MM.1S (cell line): ENCODE measurements at regions not wholly inside any gene's neighbourhood (a gene's known extent, or its start where the extent isn't known, plus 50 kb on each side); places are given as distances from the start of the nearest gene placed in this dataset.

ENCODE experiments used
- DNase-seq: peaks from one replicate; pipeline ENCODE4 v3.0.0-alpha.2; 2015
- H2AFZ ChIP-seq: fragments of 300-600 bp; sonication (generic); 2 replicates; pipeline ENCODE4 v1.6.0; 2016; ENCODE audit warnings: antibody characterized with exemption, low read length
- H3F3A ChIP-seq: fragments of 300-600 bp; sonication (generic); 2 replicates; pipeline ENCODE4 v1.6.1; 2016; ENCODE audit warnings: mild to moderate bottlenecking, antibody characterized with exemption, low read length, moderate library complexity, mixed read lengths; ENCODE audit not compliant: insufficient read depth
- H3K27ac ChIP-seq: fragments of 300-600 bp; sonication (generic); 2 replicates; pipeline ENCODE4 v1.5.1; 2016; ENCODE audit warnings: mild to moderate bottlenecking, low read length
- H3K27me3 ChIP-seq: fragments of 300-600 bp; sonication (generic); replicated peaks from 2 replicates; pipeline ENCODE4 v1.6.0; 2016; ENCODE audit warnings: low read length; ENCODE audit not compliant: insufficient read depth
- H3K36me3 ChIP-seq: fragments of 300-600 bp; sonication (generic); replicated peaks from 2 replicates; pipeline ENCODE4 v1.6.1; 2016; ENCODE audit warnings: mild to moderate bottlenecking, low read length, mixed read lengths; ENCODE audit not compliant: insufficient read depth
- H3K4me1 ChIP-seq: fragments of 300-600 bp; sonication (generic); 2 replicates; pipeline ENCODE4 v1.6.1; 2016; ENCODE audit warnings: low read length, mixed read lengths
- H3K4me2 ChIP-seq: fragments of 300-600 bp; sonication (generic); 2 replicates; pipeline ENCODE4 v1.6.0; 2016; ENCODE audit warnings: low read depth, low read length
- H3K4me3 ChIP-seq: fragments of 300-600 bp; sonication (generic); 2 replicates; pipeline ENCODE4 v1.5.1; 2016; ENCODE audit warnings: low read length, mixed read lengths
- H3K79me2 ChIP-seq: fragments of 300-600 bp; sonication (generic); 2 replicates; pipeline ENCODE4 v1.6.1; 2016; ENCODE audit warnings: mixed run types, low read length, mixed read lengths
- H3K9ac ChIP-seq: fragments of 300-600 bp; sonication (generic); 2 replicates; pipeline ENCODE4 v1.6.1; 2016; ENCODE audit warnings: low read length, mixed read lengths
- H3K9me2 ChIP-seq: fragments of 300-600 bp; sonication (generic); replicated peaks from 2 replicates; pipeline ENCODE4 v1.6.1; 2016; ENCODE audit warnings: mild to moderate bottlenecking, low read length, mixed read lengths; ENCODE audit not compliant: insufficient read depth
- H3K9me3 ChIP-seq: fragments of 300-600 bp; sonication (generic); replicated peaks from 2 replicates; pipeline ENCODE4 v1.6.1; 2016; ENCODE audit warnings: mild to moderate bottlenecking, low read length, mixed read lengths; ENCODE audit not compliant: insufficient read depth
- H4K20me1 ChIP-seq: fragments of 300-600 bp; sonication (generic); 2 replicates; pipeline ENCODE4 v1.6.1; 2016; ENCODE audit warnings: mild to moderate bottlenecking, low read length, moderate library complexity, mixed read lengths; ENCODE audit not compliant: insufficient read depth
- CTCF ChIP-seq: fragments of 300-600 bp; sonication (generic); IDR thresholded peaks from 2 replicates; pipeline ENCODE4 v1.5.1; 2016; ENCODE audit warnings: antibody characterized with exemption, low read length, mixed read lengths
- EZH2 ChIP-seq: fragments of 300-600 bp; sonication (generic); optimal IDR thresholded peaks from 2 replicates; pipeline ENCODE3; 2017; ENCODE audit warnings: low read depth, mild to moderate bottlenecking, antibody characterized with exemption, low read length, mixed read lengths
- EZH2phosphoT487 ChIP-seq: fragments of 300-600 bp; sonication (generic); IDR thresholded peaks from 2 replicates; pipeline ENCODE4 v1.6.1; 2018; ENCODE audit warnings: antibody characterized with exemption, low read length

DNA sequence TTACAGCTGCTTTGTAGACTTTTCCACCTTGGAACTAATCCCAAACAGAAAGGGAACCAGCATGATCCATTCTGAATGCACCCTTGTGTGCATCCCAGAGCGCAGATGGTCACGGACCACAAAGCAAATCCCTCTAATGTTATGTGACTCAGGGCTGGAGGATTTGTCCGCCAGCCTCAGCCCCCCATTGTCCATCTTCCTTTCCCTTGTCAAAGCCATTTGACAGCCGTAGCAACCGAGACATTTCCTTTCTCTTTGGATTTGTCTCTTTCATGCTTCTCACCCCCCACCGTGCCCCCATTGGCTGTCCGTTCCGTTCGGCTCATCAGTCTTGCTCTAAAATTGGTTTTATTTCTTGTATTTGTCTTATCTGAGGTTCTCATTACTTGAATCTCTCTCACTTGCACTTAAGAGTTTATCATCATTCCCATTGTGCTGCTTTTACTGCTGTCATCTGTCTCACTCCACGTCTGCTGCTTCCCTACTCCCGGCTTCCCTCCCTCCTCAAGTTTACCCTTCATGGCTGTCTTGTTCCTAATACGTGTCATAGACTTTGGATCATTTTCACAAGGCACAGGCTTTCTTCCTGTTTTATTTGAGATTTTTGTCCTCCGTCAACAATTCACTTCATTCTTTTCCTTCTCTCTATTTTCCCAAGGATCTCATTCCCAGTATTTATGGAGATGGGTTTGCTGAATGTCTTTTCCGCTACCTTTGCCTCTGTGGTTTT lies 163.4 kb upstream of the ERCC4 start:
- DNase-seq = no peak

GRCh38 chr16:13766334-13766733 lies 153.6 kb upstream of the ERCC4 start:
- Histone ChIP-seq H3K4me1 (no peaks in the 10 kb centered on the region), H3K4me2 (no peak overlapping the region), H3K79me2 (no peaks in the 10 kb centered on the region), H3K27me3 (no peaks in the 10 kb centered on the region), H3K4me3 (no peak overlapping the region), H3K9ac (no peak overlapping the region), H3K9me2 (no peaks in the 10 kb centered on the region), H3K36me3 (no peaks in the 10 kb centered on the region), H4K20me1 (no peaks in the 10 kb centered on the region), H3F3A (no peaks in the 10 kb centered on the region), H3K9me3 (no peaks in the 10 kb centered on the region), H3K27ac (no peak overlapping the region), H2AFZ (no peak overlapping the region)
- no peak for TF ChIP-seq CTCF
- TF ChIP-seq EZH2phosphoT487 = no peak
- no peak for TF ChIP-seq EZH2
- no peak for DNase-seq

More for the DNA sequence above, 163.4 kb upstream of the ERCC4 start:
- H3K9me3 ChIP-seq = no peaks in the 10 kb centered on the region
- H3K9me2 ChIP-seq = no peaks in the 10 kb centered on the region
- TF ChIP-seq CTCF (no peak), EZH2 (no peak), EZH2phosphoT487 (no peak)
- no peaks in the 10 kb centered on the region for H3K27me3 ChIP-seq
- H3K36me3 ChIP-seq = no peaks in the 10 kb centered on the region
- no peaks in the 10 kb centered on the region for H3F3A ChIP-seq
- H3K27ac ChIP-seq = no peak overlapping the region
- no peaks in the 10 kb centered on the region for H3K4me1 ChIP-seq
- no peaks in the 10 kb centered on the region for H3K79me2 ChIP-seq
- no peak overlapping the region for H3K4me3 ChIP-seq
- no peaks in the 10 kb centered on the region for H4K20me1 ChIP-seq
- no peak overlapping the region for H3K9ac ChIP-seq
- H2AFZ ChIP-seq = no peak overlapping the region
- H3K4me2 ChIP-seq = no peak overlapping the region

DNA sequence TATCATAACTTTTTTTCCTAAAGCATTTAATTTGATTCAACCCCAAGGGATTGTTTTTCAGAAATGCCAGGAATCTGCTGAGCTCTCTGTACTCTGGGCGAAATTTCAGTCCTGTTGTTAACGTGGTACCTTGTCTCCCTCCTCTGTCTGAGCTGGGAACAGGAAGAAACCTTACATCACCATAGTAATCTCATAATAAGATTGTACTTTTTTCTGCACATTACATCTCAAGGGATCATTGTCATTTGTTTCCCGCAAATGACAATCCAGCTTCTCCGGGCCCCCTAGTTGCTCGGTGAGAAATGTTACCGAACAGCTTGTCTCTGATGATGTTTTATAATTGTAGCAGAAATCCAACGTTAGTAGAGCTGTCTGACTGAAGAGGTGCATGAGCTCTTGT lies 152.7 kb upstream of the ERCC4 start:
- Histone ChIP-seq H3K9me3 (no peaks in the 10 kb centered on the region), H3K9me2 (no peaks in the 10 kb centered on the region), H3K4me1 (no peaks in the 10 kb centered on the region), H2AFZ (no peak overlapping the region), H3K79me2 (no peaks in the 10 kb centered on the region), H3K36me3 (no peaks in the 10 kb centered on the region), H4K20me1 (no peaks in the 10 kb centered on the region), H3K27ac (no peak overlapping the region), H3K9ac (no peak overlapping the region), H3K4me3 (no peak overlapping the region), H3K27me3 (no peaks in the 10 kb centered on the region), H3K4me2 (no peak overlapping the region), H3F3A (no peaks in the 10 kb centered on the region)
- no peak for DNase-seq
- no peak for TF ChIP-seq CTCF
- no peak for TF ChIP-seq EZH2
- TF ChIP-seq EZH2phosphoT487 = no peak
